ENCODE measurements at regions not wholly inside any gene's neighbourhood (a gene's known extent, or its start where the extent isn't known, plus 50 kb on each side); places are given as distances from the start of the nearest gene placed in this dataset.

DNA sequence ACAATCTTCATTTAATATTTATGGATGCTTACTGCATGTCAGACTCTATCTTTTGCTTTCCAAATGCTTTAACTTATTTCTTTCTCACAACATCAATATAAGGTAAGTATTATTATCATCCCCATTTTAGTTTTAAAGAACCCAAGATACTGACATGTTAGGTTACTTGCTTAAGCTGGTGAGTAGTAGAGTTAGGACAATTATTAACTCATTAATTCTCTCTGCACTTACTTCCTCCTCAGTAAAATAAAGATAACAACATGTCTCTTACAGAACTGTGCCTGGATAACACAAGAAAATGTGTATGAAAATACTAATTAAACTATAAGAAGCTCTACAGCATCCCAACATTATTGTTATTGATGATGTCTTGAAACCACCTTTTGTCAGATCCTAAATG lies 359.1 kb upstream of the CHST9 start:
- no peak overlapping the region for H3K4me2 ChIP-seq (ENCODE audit: low read length)
- ChIA-PET POLR2A (no interaction called here), RAD21 (ENCODE audit: low non-redundant PET in 1 of 2, low total read pairs in 2 of 2, uncharacterized antibody in 2 of 2, unreplicated experiment in 2 of 2) (no interaction called here), CTCF (no interaction called here)
- no peak overlapping the region for H3K27ac ChIP-seq (ENCODE audit: low read depth, low read length)
- H3K9me2 ChIP-seq (ENCODE audit: insufficient read depth), result no peaks in the 10 kb centered on the region
- TF ChIP-seq, protein P1, sequence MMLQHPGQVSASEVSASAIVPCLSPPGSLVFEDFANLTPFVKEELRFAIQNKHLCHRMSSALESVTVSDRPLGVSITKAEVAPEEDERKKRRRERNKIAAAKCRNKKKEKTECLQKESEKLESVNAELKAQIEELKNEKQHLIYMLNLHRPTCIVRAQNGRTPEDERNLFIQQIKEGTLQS (IDR thresholded peaks at IDR 0.05), result no peak
- TF ChIP-seq CBX3 (IDR thresholded peaks at IDR 0.05; ENCODE audit: low read depth) (no peak), SIN3A (IDR thresholded peaks at IDR 0.05; ENCODE audit: low read depth) (no peak), EZH2phosphoT487 (IDR thresholded peaks at IDR 0.05; ENCODE audit: borderline replicate concordance) (no peak), FOSL1 (IDR thresholded peaks at IDR 0.05; ENCODE audit: low read depth) (no peak), EZH2 (IDR thresholded peaks at IDR 0.05) (no peak), ZNF274 (IDR thresholded peaks at IDR 0.05; ENCODE audit: low read depth, low read length) (no peak), SP1 (IDR thresholded peaks at IDR 0.05; ENCODE audit: low read depth) (no peak)
- TF ChIP-seq, protein P2, sequence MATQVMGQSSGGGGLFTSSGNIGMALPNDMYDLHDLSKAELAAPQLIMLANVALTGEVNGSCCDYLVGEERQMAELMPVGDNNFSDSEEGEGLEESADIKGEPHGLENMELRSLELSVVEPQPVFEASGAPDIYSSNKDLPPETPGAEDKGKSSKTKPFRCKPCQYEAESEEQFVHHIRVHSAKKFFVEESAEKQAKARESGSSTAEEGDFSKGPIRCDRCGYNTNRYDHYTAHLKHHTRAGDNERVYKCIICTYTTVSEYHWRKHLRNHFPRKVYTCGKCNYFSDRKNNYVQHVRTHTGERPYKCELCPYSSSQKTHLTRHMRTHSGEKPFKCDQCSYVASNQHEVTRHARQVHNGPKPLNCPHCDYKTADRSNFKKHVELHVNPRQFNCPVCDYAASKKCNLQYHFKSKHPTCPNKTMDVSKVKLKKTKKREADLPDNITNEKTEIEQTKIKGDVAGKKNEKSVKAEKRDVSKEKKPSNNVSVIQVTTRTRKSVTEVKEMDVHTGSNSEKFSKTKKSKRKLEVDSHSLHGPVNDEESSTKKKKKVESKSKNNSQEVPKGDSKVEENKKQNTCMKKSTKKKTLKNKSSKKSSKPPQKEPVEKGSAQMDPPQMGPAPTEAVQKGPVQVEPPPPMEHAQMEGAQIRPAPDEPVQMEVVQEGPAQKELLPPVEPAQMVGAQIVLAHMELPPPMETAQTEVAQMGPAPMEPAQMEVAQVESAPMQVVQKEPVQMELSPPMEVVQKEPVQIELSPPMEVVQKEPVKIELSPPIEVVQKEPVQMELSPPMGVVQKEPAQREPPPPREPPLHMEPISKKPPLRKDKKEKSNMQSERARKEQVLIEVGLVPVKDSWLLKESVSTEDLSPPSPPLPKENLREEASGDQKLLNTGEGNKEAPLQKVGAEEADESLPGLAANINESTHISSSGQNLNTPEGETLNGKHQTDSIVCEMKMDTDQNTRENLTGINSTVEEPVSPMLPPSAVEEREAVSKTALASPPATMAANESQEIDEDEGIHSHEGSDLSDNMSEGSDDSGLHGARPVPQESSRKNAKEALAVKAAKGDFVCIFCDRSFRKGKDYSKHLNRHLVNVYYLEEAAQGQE (IDR thresholded peaks at IDR 0.05; ENCODE audit: low read depth), result no peak
- H3K79me2 ChIP-seq (ENCODE audit: insufficient read depth, low read length), result no peaks in the 10 kb centered on the region
- H3K4me1 ChIP-seq (ENCODE audit: control insufficient read depth in 1 of 2, insufficient read depth in 2 of 2, low read length in 2 of 2), result no peaks in the 10 kb centered on the region
- ATAC-seq (no peak), DNase-seq (ENCODE audit: low read depth, low spot score) (no peak)
- no peaks in the 10 kb centered on the region for H3K9me3 ChIP-seq (ENCODE audit: control insufficient read depth in 1 of 2, insufficient read depth in 1 of 2, low read depth in 1 of 2, low read length in 2 of 2)
- H2AFZ ChIP-seq (ENCODE audit: low read depth, low read length, poor library complexity, severe bottlenecking), result no peak overlapping the region
- no peak overlapping the region for H3K4me3 ChIP-seq (replicated peaks in 1 of 2; ENCODE audit: low read depth in 1 of 2, low read length in 2 of 2)
- BruUV-seq (replicated peaks), result no TSS peak
- no peak overlapping the region for H3K9ac ChIP-seq (ENCODE audit: low read length)
- H3K36me3 ChIP-seq (ENCODE audit: control insufficient read depth in 1 of 2, insufficient read depth in 2 of 2, low read length in 2 of 2), result no peaks in the 10 kb centered on the region
- intact Hi-C loops (cut with micrococcal nuclease), result no loop called here
- no peaks in the 10 kb centered on the region; the same call in 1 of the 2 replicates for H4K20me1 ChIP-seq (ENCODE audit: insufficient read depth)
- H3K27me3 ChIP-seq (ENCODE audit: insufficient read depth, low read length), result no peaks in the 10 kb centered on the region

All from HCT116 (cell line).